WTC11 (cell line): ENCODE measurements at regions not wholly inside any gene's neighbourhood (a gene's known extent, or its start where the extent isn't known, plus 50 kb on each side); places are given as distances from the start of the nearest gene placed in this dataset.

Experiments
- CREB1 ChIP-seq: sonication (generic); formaldehyde crosslinking; IDR thresholded peaks from 2 replicates; pipeline ENCODE4 v1.8.0; 2023; ENCODE audit warnings: mild to moderate bottlenecking, missing genetic modification reagents
- CTCF ChIP-seq: fragments of 200-600 bp; IDR thresholded peaks from 2 replicates; pipeline ENCODE4 v1.8.0; 2022; ENCODE audit warnings: antibody characterized with exemption
- FOXJ3 ChIP-seq: sonication (generic); formaldehyde crosslinking; IDR thresholded peaks from 2 replicates; pipeline ENCODE4 v1.9.0; 2021; ENCODE audit warnings: missing genetic modification reagents, mild to moderate bottlenecking, borderline replicate concordance
- HMGXB4 ChIP-seq: sonication (generic); formaldehyde crosslinking; IDR thresholded peaks from 2 replicates; pipeline ENCODE4 v1.8.1; 2023; ENCODE audit warnings: mild to moderate bottlenecking, moderate library complexity, missing genetic modification reagents
- JUN ChIP-seq: sonication (generic); formaldehyde crosslinking; IDR thresholded peaks from 2 replicates; pipeline ENCODE4 v1.8.0; 2023; ENCODE audit warnings: mild to moderate bottlenecking, missing genetic modification reagents
- MAX ChIP-seq: sonication (generic); formaldehyde crosslinking; IDR thresholded peaks from 2 replicates; pipeline ENCODE4 v1.8.0; 2022; ENCODE audit warnings: mild to moderate bottlenecking, missing genetic modification reagents
- NR2C2 ChIP-seq: sonication (generic); formaldehyde crosslinking; IDR thresholded peaks from 2 replicates; pipeline ENCODE4 v1.8.0; 2022; ENCODE audit warnings: mild to moderate bottlenecking, missing genetic modification reagents
- USF1 ChIP-seq: sonication (generic); formaldehyde crosslinking; IDR thresholded peaks from 2 replicates; pipeline ENCODE4 v1.8.0; 2022; ENCODE audit warnings: mild to moderate bottlenecking, missing genetic modification reagents
- ZNF423 ChIP-seq: fragments of 250-450 bp; sonication (Bioruptor Pico); IDR thresholded peaks from 2 replicates; pipeline ENCODE4 v2.1.2; 2022; ENCODE audit warnings: mild to moderate bottlenecking, moderate library complexity

GRCh38 chr16:85202631-85203461 is 90.6 kb upstream of the CIBAR2 start:
- no peak for TF ChIP-seq CTCF
- TF ChIP-seq ZNF423: no peak
- no peak for TF ChIP-seq MAX
- TF ChIP-seq CREB1 (CRISPR knock-in tag): no peak
- no peak for TF ChIP-seq HMGXB4
- no peak for TF ChIP-seq NR2C2 (CRISPR knock-in tag)
- no peak for TF ChIP-seq FOXJ3 (CRISPR knock-in tag)
- no peak for TF ChIP-seq JUN (CRISPR knock-in tag)
- TF ChIP-seq USF1 (CRISPR knock-in tag): no peak
